ENCODE measurements at regions not wholly inside any gene's neighbourhood (a gene's known extent, or its start where the extent isn't known, plus 50 kb on each side); places are given as distances from the start of the nearest gene placed in this dataset.

DNA sequence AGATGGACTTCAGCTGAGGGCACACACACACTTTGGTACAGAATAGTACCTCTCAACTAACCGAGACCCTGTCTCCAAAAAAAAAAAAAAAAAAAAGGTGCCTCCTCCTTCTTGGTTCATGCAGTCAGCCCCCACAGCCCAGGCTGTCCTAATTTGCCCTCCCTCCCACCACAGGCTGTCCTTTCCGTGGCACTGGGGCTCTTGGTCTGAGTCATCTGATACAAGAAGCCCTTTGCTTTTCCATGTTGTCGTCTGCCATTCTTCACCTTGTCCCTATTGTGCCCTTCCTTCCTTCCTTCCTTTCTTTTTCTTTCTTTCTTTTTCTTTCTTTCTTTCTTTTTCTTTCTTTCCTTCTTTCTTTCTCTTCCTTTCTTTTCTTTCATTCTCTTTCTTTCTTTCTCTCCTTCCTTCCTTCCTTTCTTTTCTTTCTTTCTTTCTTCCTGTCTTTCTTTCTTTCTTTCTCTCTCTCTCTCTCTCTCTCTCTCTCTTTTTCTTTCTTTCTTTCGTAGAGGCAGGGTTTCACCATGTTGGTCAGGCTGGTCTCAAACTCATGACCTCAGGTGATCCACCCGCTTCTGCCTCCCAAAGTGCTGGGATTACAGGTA is 96.0 kb upstream of the IKZF1 start:
- no peak for DNase-seq

DNA sequence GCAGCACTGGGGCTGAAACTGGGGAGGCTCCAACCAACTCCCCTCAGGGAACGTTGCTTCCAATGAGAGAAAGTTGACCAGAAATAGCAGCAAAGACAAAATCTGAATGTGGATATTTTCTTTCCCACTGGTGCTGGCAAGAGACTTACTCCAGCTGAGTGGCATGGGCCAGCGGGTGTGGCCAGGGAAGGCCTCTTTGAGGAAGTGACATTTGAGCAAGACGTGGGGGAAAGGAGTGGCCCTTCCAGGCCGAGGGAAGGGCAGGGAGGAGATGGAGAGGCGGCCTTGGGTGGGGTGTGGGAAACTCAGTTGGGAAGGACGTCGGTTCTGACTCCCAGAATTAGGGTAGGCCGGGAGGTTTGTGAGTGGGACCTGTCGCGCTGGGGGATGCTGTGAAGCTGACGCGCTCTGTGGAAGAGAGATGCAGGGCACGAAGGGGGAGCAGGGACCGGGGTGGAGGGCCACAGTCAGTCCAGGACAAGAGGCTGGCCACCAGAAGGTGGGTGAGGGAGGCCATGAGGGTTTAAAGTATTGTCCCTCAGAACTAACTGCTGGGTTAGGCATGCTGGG is 96.7 kb upstream of the IKZF1 start:
- no peak for DNase-seq

DNA sequence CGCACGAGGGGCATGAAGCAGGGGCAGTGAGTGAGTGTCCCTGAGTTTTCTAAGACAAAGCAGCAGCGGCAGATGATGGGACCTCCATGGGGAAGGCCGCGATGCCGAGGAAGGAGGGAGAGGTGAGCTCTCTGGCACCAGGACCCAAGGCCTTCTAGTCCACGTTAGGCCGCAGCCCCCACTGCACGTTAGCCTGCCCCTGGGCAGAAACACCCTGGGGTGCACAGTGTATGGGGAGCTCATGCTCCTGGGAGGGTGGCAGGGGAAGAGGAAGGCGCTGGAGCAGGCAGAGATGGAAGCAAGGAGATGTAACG is 97.3 kb upstream of the IKZF1 start:
- DNase-seq = no peak

DNA sequence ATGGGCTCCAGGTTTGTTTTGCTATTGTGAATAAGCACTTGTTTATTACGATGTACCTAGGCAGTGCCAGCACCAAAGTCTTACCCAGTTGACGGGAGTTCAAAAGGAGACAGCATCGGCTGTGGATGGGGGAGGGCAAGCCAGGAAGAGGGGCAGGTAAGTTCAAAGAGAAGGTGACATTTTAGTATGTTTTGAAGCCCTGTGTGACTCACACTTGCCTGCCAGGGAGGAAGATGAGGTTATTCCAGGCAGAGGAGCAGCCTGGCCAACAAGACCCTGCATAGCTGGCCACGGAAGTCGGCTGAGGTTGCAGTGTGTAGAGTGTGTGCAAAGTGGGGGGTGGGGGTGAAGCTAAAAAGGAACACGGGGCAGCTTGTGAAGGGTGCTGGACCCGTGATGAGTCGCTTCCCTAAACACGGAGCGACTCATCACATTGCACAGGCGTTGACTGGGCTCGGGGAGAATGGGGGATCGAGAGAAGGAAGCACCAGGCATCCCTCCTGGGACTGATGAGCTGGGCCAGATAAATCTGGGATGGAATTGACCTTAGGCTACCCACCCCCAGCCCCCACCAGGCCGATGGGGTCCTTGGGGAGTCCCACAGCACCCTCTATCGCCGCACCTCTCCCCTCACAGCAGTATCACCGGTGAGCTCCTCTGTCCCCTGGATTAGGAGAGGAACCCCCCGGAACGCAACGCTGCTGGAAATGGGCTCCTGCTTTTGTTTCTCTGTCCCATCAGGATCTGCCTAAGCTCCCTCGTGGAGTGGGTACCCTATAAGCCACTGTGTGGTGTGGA is 97.9 kb upstream of the IKZF1 start:
- DNase-seq = no peak

DNA sequence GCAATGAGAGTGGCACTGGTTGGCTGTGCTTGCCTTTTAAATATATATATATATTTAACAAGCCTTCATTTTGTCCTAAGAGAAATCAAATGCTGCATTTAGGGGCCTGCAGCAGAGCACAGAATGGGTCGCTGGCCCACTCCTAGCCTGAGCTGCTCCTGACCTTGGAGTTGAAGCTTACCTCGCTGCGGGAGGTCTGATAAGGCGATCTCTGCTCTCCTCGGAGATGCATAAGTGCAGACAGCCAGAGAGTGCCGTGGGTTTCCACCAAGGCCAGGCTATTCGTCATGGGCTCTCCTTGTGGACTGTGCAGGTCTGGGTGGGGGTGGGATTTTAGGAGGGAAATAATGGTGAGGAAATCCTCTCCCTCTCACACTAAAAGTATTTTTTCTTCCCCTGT is 99.5 kb upstream of the IKZF1 start:
- no peak for DNase-seq

DNA sequence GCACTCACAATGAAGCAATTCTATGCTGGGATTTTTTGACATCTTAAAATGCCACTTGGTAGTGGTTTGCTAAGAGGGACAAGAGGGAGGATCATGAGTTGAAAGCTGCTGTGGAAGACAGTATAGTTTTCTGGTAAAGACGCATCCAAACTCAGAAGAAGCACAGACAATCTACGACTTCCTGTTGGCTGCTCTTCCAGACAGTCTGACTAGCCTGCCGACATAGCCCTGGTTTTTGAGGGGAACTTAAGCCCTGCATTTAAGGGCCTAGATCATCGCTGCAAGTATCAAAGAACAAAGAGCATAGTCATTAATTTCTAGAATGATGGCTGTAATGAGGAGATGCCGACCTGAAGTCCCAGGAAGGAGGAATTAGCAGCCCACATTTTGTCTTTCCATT is 99.9 kb upstream of the IKZF1 start:
- no peak for DNase-seq

DNA sequence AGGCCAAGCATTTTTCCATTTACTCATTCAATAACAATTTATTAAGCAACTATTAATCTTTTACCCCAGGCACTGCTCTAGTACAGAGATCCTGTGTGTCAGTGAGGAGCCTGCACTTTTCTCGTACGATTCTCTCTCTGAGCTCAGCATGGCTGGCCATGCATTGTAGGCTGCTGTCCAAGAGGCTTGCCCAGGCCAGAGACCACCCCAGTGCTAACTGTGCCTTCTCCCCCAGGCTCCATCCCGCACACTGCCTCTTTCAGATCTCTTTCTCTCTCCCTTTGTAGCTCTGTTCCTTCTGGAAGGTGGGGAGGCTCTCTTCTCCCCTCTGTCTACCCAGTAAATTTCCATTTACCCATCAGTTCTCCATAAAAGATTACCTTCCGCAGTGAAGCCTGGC is 101.0 kb upstream of the IKZF1 start:
- no peak for DNase-seq

DNA sequence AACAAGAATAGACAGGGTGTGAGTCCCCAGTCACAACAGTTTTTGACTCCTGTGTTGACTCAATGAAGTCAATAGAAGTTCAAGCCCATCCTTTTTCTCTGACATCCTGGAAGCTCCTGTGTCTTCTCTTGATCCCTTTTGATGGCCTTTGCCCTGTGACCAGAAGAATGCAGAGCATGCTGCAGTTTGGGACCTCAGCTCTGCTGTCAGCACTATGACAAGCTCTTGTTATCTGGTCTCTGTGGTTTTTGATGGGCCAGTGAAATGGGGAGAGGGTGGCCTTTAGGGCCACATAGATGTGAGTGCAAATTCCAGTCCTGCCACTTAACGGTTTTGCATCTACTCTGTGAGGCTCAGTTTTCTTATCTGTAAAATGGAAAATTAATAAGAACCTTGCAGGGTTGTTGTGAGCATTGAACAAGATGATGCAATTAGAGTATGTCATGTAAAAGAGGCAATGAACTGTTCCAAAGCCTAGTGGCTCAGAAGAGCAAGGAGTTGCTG is 102.4 kb upstream of the IKZF1 start:
- DNase-seq = no peak

DNA sequence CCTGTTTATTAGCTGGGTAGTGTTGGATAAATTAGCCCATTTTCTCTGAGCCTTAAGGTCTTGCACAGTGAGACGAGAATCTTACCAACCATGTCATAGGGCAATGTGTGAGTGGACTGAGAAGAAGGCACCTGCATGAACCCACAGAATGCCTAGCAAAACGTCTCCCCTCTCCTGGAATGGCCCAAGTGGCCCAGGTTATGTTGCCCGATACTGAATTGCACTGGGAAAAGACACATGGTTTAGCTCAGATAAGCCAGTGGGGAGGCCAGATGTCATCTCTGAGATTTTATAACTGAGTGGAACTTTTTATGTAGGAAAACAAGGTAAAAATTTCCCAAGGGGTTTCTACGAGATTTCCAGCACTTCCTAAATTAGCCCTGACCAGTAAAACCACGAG is 104.7 kb upstream of the IKZF1 start:
- DNase-seq = no peak

DNA sequence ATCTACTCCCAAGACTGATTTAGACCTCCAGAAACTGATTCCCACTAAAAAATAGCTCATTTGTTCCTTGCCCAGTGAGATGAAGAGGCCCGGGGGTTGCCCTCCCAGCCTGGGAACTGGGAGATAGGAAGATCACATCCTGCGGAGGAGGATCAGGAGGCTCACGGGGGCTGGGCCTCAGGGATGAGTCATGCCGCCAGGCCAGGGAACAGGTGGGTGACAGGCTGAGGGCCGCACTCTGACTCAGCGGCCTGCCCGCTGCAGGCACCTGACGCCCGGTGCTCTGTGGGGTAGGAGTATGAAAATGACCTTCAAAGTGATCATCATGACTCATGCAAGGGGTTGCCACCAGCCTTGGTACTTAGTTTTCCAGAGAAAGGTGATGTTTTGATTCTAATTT is 104.5 kb upstream of the ZPBP start:
- no peak for DNase-seq

DNA sequence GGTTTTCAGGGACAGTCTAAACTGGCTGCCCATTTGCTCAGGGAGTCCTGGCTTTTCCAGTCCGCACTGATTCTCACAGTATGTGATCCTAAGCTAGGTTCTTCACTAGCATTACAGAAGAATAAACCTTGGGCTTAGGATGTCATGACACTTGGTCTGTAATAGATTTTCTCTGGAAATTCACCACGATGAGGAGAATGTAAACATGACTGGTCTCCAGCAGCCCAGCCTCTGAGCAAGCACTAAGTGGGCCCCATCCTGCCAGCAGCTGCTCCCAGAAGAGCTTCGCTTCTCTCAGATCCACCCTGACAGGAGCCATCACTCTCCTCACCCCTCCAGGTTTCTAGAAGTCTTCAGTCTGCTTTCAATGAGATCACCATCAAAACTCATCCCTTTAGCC is 103.7 kb upstream of the ZPBP start:
- no peak for DNase-seq

DNA sequence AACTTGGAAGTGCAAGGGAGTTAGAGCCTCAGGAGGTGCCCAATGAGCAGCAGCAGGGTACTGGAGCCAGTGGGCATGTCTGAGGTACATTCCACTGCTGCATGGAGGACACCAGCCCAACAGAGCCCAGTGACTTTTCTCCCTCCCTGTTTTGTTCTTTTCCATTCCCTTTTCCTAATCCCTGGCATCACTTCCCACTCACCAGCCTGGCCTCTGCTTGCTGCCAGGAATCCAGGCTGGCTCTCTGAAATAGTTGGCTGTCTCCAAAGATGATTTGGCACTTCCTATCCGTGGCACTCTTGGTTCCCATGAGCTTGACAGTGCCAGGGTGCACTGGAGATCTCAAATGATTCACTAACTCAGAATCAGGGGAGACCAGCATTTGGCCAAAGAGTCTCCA is 97.7 kb upstream of the ZPBP start:
- DNase-seq = no peak

DNA sequence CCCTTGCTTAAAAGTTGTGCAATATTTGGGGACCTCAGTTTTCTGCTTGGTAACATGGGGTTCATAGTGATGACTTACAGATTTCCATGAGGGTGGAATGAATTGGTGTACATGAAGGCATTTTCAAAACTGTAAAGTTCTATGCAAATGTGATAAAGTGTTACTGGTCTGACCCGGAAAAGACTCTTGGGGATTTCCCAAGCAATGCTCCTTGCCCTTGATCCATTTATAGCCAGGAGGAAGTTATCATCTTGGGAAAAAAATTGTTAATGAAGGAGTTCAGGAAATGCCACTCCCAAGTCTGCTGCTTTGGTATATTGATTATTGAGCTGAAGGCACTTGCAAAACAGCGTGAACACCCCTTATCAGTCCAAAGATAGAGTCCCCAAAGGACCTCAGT is 96.3 kb upstream of the ZPBP start:
- DNase-seq = no peak

DNA sequence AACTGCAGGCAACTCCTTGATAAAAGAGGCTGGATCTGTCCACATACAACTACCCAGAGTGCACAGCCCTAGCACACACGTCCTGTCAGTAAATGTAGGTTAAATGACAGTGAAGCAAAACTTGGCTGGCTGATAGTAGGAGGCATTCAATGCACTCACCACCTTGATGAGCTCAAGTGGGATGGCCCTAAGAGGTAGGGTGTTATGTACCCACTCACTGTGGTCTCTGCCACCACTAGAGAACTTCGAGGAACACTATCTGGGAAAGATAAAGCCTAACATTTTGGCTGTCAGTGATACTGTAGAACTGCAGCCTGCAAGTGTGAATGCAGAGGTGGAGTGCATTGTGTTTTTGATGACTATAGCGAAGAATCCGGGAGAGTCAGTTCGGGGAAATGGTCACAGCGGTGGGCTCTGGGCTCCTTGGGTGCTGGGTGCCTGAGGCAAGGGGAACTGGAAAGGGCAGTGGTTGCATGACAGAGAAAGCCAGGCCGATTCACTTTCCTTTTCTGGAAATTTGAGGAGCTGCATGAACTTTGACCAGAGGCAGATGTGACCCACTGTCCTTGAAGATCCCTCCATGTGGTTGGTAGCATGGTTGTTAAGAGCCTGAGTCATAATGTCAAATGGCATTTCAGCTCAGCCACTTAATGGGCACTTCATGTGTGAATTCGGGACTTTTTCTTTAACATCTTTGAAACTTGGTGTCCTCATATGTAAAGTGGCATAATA is 93.1 kb upstream of the ZPBP start:
- DNase-seq = no peak

DNA sequence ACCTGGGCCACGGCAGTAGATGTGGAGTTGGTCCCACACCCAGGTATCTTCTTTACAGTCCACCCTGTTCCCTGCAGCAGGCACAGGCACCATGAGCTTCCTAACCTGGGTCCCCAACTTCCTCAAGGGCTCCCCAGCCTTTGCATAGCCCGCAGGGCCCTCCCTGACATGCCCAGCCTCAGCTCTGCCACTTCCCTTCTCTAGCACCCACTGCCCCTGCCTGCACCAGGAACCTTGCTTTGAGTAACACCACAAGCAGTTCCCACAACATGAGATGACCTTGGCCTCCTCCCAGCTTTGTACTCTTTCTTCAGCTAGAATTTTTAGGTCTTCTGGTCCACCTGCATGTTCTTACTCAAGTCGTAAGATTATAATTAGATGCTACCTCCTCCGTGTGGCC is 92.2 kb upstream of the ZPBP start:
- DNase-seq = no peak

DNA sequence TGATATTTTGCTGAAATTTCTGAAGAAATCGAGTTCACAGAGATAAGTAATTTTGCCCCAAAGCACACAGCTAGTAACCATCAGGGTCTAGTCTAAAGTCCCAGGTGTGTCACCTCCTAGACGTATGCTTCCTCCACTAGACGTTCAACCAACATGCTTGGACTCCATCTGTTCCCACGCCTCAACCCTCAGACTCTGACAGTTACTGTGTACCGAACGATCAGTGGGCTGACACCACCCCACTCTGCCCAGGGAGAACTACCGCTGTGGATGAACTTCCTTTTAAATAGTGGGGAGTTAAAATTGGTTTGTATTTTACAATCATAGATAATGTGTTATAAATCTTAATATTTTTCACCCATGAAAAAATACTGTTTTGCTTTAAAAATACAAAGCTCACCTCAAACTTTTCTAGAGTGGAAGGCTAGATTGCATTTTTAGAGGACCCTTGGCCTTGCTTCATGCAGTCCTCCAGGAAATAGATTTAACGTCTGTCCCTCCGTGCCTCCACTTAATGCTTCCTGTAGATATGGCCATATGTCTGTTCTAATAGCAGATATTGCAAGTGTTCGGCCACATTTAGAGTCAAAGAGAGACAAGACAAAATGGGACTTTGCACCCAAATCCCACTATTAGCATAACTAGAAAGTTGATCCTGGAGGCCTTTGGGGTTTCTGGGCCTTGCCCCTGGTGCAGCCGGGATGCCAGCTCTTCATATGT is 91.4 kb upstream of the ZPBP start:
- DNase-seq = no peak

DNA sequence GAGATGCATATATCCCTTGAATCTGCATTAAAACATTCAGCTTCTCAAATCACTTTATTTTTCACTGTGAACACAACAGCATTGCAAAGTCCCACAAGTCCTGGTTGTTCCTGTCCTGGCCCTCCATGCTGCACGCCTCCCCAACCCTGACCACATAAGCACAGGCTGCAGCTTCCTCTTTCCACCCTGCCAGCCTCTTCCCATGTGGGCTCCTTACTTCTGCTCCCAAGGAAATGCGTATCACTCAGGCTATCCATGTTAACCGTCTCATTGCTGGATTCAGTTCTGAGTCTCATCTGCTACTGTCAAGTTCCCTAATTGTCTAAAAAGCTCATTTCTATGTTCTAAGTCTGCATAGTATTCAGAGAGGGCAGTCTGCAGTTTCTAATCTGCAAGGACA is 89.7 kb upstream of the ZPBP start:
- no peak for DNase-seq

DNA sequence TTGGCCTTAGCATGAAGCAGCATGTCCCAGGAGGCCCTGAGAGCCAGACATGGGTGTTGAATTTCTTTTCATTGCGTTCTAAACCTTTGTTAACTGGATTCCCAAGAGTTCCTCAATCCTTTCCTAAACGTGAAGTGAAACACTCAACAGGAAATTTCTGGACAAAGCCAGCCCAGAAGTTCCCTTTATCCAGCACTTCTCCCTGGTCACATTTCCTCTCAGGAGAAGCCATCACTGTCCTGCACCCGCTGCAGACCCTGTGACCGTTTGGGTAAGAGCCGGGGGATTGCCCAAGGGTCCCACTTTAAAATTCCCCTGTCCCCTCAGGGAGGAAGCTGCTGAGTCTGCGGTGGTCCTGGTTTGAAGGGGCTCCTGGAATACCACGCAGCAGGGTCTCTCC is 88.0 kb upstream of the ZPBP start:
- DNase-seq = no peak

DNA sequence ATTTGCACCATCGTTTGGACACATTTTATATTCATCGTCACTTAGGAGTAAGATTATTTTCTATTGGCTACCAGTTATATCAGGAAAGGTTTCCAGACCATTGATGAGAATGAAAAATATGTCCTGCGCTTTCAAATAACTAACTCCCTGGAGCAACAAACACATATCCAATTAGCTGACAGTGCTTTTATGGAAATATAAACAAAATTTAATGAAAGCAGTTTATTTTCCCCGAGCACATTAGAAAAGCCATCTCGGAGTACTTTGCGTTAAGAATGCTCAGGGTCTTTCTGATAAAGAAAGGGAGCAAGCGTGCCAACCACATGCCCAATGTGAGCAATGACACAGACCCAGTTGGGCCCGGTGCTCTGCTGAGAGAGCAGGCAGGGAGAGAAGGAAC is 85.1 kb upstream of the ZPBP start:
- no peak for DNase-seq

DNA sequence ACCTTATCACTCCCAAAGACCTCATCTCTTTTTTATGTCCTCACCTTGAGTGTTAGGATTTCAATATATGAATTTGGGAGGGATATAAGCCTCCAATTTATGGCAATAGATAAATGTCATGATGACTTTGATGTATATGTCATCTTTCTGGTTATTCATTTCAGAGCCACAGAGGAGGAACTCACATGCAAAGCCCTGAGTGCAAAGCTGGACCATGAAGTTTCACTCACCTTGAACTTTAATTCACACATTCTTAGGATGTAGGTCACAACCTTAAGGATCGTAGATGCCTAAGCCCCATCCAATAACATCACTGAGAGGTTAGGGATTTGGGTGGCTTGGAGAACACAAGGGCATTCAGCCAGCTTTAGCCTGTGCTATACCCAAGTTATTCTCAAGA is 81.9 kb upstream of the ZPBP start:
- DNase-seq = no peak

DNA sequence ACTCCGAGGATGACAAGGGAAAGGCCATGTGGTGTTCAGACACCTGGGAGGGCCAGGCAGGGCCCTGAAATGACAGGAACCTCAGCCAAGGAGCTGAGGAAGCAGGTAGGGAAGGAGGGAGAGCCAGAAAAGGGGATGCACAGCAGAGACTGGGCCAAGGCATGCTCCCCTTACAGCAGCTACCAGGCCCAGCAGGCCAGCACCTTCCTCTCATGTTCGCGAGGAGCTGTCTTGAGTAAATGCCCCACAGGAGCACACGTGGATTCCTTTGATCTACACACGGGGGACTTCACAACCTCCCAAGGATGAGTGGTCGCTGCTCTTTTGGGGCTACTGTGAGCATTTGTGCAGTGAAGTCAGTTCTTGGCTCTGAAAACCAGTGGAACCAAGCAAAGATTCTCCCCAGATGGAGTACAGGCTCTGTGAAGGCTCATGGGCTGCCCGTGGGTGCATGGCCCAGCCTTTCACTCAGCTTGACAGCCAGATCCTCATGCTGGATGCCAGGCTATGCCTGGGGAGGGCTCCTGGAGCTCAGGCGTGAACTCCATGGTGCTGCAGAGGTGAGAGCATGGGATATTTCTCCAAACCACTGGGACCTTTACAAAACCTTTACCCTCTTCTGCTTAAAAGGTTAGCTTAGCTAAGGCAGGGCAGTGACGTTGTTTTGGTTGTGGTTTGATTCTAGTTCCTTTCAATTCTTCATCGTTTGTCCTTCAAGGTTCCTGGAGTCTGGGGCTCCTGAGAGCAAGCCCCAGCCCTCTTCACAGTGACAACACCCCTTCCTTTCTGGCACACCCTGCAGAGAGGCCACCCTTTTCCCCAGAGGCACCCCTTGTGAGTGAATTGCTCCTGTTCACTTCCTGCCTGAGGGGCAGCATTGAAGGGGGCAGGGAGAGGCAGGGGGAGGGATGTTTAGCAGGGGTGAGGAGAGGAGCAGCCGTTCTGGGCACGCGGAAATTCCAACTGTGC is 74.2 kb upstream of the ZPBP start:
- DNase-seq = no peak
